HG03575 (cell line): ENCODE measurements at regions not wholly inside any gene's neighbourhood (a gene's known extent, or its start where the extent isn't known, plus 50 kb on each side); places are given as distances from the start of the nearest gene placed in this dataset.
"Not testable (repeated sequence)": the region's sequence is repeated elsewhere in the genome, so short reads cannot be mapped to it uniquely, and the experiment has no call there.

Experiments used
- ATAC-seq: cut with Tn5 transposase; IDR thresholded peaks from one replicate; pipeline ENCODE4 v1.9.1; 2021; ENCODE audit not compliant: unreplicated experiment, insufficient number of reproducible peaks, low FRiP score; ENCODE audit errors: extremely low read depth

DNA sequence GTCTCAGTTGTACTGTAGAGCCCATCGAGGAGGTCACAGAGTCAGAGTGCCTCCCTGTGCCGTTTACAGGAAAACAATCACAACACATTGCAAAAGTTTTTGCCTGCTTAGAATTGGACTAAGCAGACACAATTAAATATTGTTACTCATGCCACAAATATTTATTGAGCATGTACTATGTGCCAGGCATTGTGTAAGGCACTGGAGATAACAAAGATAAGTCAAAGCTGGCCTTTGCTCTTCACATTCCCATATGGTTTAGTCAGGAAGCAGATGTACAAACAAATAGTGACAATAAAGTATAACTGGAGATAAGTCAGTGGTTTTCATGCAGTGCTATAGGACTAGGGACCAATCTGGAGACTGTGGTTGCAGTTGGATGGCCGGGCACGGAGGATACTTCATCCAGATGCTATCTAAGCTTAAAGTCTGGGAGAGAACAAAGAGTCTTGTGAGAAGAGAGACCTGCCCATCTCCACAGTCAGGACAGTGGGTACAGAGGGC is 550.7 kb downstream of the INSC start:
- no peak for ATAC-seq

DNA sequence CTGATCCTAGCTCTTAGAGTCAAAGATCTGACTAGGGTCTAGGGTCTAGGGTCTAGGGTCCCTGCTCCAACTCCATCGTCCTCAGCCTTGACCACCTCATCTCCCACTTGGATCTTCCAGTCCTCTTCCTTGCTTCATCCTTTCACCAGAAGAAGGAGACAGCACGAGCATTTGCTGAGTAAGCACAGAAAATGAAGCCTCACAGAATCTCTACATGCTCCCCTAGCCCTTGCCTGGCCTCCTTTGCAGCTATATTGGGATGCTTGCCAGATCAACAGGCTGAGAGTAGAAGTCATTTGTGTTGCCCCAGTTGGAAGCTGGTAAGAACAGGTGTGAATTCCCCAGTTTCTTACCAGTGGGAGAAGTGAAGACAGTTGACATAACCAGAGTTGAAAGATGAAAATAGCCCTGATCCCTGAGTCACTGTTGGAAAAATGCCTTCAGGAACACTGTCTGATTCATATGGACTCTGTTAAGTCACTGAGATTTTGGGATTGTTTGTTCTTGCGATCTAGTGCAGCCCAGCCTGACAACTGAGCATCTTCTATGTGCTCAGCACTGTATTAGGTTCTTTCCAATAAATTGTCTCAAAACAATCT is 552.5 kb downstream of the INSC start:
- ATAC-seq = no peak

DNA sequence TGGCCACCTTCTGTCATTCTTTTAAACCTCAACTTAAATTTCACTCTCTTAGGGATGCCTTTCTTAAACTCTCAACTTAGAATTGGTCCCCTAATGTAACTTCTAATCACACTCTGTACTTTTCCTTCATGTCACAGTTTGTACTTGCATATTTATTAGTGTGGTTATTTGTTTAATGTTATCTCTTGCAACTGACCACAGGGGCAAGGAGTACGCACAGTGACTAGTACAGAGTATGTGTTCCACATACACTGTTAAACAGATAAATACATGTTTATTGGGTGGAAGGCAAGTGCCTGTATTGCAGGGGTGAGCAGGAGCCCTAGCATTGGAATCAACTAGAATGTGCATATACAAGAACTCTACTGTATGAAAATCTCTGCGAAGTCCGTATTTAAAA is 554.0 kb downstream of the INSC start:
- no peak for ATAC-seq

DNA sequence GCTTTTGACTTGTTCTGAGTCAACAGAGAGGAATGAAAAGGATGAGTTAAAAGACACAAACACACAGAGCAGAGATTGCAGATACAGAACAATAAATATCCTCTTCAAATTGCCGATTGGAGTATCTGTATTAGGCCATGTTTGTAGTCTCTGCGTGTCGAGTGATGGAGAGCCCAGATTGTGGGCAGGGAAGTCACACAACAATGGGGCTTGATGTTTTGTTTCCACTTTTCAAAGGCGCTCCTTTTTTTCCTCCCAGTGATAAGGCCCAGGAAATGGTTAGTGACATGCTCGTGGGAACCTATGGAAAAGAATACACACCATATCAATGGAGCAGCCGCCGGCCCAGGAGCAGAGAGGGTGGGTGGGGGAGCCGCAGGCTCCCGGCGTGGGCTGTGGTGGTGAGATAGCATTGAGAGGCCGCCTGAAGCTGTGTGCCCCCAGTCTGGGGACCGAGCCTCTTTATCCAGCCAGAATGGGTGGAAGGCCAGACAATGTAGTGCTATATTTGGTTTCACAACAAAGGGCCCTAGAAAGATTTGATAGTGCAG is 555.9 kb downstream of the INSC start:
- no peak for ATAC-seq

DNA sequence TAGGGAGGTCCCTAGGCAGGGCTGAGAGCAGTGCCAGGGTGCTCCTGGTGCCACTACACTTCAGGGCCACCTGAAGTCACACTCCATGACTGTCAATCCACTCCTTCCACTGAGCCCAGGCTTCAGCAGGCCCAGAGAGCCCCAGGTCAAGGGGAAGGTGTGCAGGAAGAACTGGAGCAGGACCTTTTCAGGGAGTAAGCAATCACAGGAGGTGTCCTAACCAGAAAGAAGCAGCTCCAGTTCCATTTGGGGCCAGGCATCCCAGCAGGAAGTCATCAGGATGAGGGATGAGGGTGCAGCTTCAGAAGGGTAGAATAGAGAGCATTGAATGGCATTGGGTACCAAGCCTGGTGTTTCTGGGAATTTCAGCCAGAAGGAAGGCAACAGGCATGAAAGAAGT is 556.5 kb downstream of the INSC start:
- ATAC-seq = no peak

DNA sequence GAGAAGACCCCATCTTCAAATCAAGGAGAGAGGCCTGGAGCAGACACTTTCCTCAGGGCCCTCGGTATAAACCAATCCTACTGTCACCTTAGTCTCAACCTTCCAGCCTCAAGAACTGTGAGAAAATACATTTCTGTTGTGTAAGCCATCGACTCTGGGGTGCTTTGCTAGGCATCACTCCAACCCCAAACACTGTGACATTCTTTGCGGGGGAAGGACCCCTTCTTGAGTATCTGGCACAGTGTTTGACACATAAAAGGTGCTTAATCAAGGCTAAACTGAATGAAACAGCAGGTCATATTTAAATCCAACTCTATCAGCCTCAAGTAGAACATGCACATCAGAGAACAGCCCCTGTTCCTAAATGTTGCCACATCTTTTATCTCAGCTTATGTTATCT is 558.1 kb downstream of the INSC start:
- ATAC-seq = no peak

DNA sequence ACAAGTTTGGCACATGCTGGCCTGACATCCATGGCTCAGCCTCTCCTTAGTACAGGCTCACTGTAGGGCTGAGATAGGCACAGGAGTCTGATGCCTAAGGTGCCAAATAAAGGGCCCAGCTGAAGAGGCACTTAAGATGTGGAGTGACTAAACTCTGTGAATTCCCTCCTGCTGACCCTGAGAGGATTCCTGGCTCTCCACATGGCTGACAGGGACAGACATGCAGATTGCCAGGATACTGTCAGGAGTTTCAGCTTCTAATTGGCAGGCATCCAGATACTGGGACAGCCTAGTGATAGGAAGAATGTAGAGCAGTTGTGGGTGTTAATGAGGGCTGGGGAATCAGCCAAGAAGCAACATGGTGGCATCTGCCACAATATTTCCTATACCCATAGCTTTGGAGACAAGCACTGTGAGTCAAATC is 558.7 kb downstream of the INSC start:
- ATAC-seq = no peak

DNA sequence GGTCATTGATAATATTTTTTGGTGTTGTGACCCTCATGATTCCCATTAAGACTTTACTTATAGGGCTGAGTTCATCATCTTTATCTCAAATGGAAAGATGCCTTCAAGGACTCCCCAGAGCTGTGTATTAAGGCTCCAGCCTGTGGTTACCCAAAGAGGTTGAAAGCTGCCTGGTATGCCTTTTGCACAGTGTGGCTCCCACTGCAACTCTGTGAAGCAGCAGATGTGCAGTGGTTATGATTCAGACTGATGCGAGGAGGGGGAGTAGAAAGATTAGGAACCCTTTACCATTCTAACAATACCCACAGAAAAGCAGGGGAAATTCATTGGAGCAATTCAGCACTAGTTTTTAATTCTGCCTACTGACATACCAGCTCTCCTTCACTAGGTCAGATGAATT is 560.0 kb downstream of the INSC start:
- no peak for ATAC-seq

DNA sequence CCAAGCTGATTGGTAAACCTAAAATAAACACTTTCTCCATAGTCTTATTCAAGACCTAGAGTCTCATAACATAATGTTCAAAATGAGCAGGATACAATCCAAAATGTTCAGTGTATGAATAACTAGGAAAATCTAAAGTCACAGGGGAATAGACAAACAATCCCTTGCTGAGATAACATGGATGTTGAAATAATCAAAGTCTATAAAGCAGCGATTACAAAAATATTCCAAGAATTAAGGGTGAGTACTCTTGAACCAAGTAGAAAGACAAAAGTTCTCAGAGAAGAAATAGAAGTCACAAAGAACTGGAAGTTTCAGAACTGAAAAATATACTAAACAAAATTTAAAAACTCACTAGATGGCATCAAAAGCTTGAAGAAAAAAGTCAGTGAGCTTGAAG is 561.0 kb downstream of the INSC start:
- ATAC-seq = no peak

DNA sequence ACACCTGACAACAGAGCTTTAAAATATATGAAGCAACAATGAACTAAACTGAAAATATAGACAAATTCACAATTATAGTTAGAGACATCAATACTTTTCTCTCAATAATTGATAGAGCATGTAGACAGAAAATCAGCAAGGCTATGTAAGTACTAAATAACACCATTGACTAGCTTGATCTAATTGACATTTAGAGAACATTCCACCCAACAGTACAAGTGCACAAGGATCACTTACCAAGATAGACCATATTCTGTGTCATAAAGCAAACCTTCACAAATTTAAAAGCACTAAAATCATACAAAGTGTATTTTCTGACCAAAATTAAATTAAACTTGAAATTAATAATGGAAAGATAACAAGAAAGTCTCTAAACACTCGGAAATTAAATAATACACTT is 562.5 kb downstream of the INSC start:
- ATAC-seq = no peak

DNA sequence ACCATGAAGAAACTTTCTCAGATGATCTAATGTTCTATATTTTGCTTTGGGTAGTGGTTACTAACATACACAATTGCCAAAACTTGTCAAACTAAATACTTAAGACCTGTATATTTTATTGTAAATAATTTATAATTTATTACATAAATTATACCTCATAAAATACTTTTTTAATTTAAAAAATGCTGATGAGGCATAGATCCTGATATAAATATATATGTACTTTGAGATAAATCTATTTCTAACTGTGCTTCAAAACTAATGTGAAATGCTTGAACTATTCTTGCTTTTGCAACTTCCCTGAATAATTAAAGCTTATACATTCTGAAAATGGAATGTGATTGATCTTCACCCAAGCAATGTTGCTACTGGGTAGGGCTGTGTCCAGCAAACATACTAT is 568.8 kb downstream of the INSC start:
- no peak for ATAC-seq

DNA sequence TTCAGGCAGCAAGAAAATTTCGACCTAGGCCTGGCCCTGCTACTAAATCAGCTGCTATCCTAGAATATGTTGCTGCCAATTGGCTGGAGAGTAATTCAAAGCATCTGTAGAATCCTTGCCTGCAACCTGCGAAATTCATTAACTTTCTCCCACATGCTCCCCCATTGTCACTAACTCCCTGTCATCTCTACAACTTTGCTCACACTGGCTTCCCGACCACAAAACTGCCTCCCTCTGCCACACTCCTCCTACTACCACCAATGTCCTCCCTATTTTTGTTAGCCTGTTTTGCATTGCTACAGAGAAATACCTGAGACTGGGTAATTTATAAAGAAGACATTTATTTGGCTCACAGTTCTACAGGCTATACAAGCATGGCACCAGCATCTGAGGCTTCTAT is 570.6 kb downstream of the INSC start:
- ATAC-seq = no peak

DNA sequence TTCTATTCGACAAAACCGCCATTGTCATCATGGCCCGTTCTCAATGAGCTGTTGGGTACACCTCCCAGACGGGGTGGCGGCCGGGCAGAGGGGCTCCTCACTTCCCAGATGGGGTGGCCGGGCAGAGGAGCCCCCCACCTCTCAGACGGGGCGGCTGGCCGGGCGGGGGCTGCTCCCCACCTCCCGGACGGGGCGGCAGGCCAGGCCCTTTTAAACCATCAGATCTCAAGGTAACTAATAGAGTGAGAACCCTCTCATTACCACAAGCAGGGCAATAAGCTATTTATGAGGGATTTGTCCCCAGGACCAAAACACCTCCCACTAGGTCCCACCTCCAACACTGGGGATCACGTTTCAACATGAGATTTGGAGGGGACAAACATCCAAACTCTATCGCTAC is 571.5 kb downstream of the INSC start:
- not testable (repeated sequence) for ATAC-seq

DNA sequence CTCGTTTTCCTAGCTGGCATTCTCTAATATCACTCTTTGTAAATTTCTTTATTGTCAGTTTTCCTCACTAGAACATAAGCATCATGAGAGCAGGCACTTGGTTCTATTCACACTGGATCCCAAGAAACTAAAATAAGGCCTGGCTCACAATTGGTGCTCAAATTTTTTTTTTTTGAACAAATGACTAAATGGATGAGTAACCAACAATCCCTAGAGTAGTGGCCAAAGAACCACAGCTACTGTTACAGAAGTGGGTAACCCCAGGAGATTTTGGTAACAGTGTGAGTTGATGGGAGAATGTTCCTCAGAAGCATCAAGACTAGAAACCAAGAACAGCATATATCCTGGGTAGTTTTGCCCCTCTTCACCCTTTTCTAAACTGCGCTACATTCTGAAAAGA is 572.6 kb downstream of the INSC start:
- ATAC-seq = no peak

DNA sequence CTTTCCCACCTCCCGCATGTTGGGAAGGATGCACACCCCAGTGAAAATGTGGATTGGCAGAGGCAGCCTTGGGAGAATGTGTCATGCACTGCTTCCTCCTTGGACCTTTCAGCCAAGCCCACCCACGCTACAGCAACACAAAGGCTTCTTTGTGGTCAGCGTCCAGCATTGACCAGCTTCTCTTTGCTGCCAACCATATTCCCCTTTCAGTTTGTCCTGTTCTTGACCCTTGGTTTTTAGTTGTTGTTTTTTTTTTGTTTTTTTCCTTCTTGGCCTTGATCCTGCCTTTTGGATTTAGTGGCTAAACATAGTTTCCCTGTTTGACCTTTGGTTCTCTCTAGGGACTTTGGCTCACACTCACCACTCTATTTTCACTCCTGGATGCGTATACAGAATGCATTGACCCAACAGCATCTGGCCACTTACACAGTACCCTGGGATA is 573.6 kb downstream of the INSC start:
- ATAC-seq = no peak

DNA sequence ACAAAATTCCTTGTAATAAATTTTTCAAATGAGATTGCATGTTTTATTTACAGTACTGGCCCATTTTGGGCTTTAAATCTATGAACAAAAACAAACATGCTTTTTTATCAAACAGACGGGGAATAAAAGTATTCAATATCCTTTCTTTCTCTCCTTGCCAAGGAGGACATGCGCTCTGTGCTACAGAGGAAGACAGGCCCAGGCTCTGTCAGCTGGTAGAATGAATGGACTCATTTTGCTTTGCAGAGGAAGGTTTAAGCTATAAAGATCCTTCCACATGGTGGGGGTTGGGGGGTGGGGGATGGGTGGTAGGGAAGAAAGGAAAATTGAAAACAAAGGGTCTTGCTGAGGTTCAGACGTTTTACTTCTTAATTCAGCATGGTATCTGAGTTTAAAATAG is 575.6 kb downstream of the INSC start:
- ATAC-seq = no peak

DNA sequence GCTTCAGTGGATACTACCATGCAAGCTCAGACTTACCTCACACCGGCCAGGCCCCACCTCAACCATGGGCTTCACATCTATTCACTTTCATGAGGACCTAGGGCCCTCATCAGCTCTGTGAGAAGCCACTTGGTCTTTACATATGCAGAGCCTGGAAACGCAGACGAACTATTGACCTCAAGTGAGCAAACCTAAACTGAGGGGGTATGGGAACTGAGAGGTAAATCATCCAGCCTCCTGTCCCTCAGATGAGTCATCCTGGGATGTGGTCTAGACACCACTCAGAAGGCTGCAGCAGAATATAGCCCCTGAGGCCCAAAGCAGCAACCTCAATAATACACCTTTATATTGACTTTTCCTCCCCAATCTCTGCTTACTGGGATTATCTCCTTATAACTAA is 578.0 kb downstream of the INSC start:
- ATAC-seq = no peak

DNA sequence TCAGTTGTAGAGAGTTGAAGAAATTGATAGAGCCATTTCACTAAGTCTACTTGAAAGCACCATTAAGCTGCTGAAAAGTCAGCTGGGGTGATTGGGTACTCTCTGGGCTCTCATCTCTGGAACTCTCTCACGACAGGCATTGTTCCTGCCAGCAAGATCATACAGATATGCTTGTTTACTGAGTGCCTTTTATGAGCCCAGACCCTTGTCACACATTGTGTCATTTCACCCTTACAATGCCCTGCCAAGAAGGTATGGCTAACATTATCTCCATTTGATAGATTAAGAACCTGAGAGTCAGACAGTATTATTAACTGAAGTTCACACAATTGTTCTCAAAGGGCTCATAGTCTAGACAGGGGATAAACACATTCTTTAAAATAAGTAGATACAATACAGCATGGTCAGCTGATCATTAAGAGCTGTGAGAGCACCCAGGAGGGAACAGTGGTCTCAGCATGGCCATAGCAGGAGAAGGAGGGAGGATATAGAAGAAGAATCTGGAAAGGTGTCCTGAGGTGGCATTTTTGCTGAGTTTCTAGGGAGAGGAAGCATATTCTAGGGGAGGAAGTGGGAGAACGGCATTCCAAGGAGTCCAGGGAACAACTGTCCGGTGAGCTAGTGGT is 580.5 kb downstream of the INSC start:
- no peak for ATAC-seq

DNA sequence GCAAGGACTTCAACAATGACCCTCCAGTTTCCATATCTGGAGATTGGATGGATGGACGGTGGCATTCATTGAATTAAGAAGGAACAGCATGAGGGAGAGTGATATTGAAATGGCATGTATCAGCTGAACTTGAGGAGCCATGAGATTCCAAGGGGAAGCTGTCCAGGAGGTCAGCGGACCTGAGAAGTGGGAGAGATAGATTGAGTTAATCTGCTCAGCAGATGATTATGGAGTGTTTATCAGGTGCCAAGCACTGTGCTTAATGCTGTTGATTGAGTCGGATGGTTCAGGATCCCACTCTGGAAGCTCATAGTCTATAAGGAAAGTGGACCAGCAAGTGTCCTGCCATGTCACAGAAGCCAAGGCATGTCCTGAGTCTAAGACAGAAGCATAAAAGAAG is 581.3 kb downstream of the INSC start:
- ATAC-seq = no peak

DNA sequence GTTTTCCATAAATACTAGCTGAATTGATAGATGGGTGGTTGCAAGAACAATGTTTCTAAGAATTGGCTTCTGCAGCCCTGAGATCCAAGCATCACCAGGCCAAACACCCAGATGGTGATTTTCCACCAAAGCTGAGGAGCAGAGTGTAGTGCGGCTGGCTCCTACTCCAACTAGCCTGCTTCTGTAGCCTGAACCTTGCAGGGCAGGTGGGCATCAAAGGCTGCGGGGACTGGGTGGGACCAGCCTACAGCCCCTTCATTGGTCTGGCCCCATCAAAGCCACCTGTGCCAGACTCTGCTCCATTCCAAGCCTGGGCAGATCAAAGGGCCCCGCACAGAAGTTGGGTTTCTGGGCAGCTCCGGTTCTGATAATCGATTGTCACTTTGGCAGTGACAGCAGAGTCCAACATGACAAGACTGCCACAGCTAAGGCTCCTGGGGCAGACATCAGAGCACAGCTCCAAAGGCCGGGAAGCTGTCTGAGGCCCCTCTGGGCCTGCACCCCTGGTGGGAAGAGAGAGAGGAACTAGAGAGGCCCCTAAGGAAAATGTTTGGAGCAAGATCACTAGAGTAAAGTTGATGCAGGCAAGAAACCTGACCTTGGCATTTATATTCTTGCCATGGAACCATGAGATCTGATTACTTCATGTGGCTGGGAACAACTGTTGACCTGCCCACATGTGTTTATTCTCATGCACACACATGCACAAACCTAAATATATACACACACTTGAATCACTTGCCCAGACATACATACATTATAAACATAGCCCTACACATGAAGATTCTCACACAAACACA is 582.9 kb downstream of the INSC start:
- no peak for ATAC-seq
